HG02943 (cell line): ENCODE measurements at regions not wholly inside any gene's neighbourhood (a gene's known extent, or its start where the extent isn't known, plus 50 kb on each side); places are given as distances from the start of the nearest gene placed in this dataset.

Source experiments
- ATAC-seq: cut with Tn5 transposase; IDR thresholded peaks from one replicate; pipeline ENCODE4 v1.9.1; 2021; ENCODE audit warnings: mild to moderate bottlenecking, low read depth, moderate library complexity; ENCODE audit not compliant: unreplicated experiment

DNA sequence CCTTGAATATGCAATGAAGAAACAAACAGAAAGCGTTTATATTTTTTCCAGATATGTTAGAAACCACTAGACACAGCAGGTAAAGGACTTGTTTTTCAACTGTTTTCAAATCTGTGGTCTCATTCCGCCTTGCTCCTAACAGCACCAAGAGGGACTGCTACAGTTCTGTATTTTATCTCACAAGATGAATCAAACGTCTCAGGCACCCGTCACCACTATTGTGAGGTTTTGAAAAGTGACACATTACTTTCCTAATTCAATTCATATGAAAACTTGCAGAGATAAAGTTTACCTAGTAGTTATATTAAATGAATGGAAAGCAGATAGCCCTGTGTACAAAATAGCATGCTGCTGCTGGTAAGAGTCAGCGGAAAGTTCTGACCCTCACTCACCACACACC, 386.3 kb downstream of the ETS1 start:
- ATAC-seq = no peak

DNA sequence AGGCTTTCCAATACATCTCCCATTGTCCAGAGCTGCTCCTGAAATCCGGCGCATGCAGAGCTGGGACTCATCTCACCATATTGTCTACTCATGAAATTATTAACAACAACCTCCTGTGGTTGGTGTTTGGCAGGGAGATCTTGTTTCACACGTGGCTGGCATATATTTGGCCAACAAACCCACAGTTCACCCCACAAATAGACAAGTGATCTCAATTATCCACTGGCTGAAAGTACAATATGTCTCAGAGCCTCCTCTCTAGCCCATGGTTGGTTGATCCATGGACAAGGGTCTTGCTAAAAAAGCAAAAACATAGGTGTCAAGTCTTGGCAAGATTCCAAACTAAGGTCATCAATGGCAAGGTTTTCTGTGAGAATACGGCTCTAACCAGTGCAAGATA, 386.9 kb downstream of the ETS1 start:
- no peak for ATAC-seq

DNA sequence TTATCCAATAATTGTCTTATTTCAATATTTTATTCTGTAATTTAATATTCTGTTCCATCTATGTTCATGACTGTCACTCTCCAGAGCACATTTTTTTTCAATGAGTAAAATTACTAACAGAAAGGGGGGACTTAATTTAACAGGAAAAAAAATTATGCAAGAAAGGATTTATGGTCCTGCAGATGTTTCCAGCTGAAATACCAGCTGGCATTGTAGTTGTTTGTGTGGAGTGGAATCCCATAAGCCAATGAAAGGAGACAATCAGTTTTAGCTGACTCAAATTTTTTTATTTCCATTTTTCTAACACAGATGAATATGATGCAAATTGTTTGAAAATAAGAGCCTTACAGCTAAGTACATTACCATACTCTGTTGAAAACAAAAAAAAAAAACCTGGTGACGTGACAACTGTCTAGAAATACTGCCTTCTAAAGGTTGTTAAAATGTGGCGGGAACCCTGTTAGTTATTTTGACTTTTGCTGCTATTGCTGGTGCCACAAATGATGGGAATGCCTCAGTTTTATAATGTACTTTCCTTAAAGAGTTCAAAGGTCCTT, 389.1 kb downstream of the ETS1 start:
- ATAC-seq = no peak

DNA sequence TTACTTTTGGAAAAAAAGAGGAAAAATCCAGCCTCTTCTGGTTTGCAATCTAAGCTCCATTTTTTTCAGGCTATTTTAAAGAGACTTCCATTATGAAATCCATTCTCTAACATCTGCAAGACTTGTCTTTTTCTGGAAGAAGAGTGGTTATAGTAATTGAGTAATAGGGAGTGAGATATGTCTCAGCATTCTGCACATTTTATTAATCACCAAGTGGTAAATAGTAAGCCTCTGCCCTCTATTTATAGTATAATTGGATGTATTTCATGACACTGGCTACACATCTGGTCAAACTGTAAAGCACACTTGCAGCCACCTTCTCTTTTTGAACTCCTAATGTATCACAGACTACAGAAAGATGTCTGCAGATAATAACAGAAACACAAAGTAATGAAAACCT, 391.1 kb downstream of the ETS1 start:
- no peak for ATAC-seq

- ATAC-seq = no peak
Observed at GRCh38 chr11:128195756-128196155, 391.6 kb downstream of the ETS1 start.

DNA sequence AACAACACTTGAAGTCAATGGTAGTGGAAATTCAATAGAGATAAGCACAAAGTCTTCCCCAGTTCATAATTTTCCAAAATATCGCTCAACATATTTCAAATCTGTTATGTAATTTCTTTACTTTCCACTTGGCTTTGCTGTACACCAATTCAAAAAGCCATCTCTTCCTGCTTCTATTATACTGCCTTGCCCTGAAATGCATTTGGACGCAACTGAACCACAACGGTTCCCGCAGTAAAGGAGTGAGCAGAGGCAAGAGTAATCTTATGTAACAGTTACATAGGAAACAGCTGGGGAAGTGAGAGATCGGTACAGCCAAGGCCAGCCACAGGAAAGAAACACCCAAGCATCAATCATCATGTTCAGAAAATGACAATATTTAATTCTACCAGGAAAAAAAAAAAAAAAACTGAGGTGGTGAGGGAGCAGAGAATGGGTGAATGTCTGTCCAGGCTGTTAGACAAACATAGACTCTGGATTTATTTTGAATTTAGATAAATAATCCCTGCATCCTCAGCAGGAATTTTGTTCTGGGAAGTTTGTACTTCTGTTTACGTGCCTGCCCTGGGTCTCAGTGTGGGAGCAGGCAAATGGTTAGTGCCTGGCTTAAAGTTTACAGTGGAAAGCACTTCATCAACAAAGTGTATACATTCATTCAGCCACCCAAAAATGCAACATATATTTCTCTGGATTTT, 392.2 kb downstream of the ETS1 start:
- no peak for ATAC-seq

GRCh38 chr11:128194216-128194615, 393.1 kb downstream of the ETS1 start:
- ATAC-seq = no peak

GRCh38 chr11:128193615-128194014, 393.7 kb downstream of the ETS1 start:
- no peak for ATAC-seq

GRCh38 chr11:128190312-128190711, 397.0 kb downstream of the ETS1 start:
- no peak for ATAC-seq

DNA sequence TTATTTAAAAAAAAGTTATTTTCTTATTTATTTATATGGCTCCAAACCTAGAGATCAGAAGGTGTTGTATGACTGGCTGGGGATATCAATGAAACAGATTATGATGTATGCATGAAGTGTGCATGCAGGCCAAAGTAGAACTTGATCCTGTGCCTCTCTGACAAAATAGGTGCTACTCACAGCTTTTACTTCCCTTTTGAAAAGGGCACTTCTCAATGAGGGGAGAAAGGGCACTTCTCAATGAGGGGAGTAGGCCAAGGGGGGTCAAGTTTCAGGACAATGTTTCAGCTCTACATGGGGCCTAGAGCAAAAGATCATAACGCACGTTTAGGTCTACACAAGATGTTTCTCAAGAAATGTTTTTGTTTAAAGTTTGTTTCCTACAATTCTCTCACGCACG, 397.5 kb downstream of the ETS1 start:
- no peak for ATAC-seq

GRCh38 chr11:128188346-128189004, 398.9 kb downstream of the ETS1 start:
- ATAC-seq = no peak

GRCh38 chr11:128187835-128188234, 399.5 kb downstream of the ETS1 start:
- ATAC-seq = no peak

DNA sequence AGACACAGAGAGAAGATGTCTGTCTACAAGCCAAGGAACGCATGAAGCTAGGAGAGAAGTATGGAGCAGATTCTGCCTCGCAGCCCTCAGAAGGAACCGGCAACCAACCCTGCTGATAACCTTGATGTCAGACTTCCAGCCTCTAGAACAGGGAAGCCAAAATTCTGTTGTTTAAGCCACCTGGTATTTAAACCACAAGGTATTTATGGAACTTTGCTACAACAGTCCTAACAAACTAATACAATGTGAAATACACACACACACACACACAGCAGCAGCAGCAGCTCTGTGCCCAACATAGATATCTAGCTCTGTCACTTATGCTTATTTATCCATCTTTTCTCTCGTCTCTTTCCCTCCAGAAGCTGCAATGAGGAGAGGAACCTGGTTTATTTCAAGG, 400.0 kb downstream of the ETS1 start:
- no peak for ATAC-seq

- no peak for ATAC-seq
Observed at GRCh38 chr11:128184981-128185380, 402.4 kb downstream of the ETS1 start.

- no peak for ATAC-seq
Observed at GRCh38 chr11:128182844-128183243, 404.5 kb downstream of the ETS1 start.

- ATAC-seq = no peak
Observed at GRCh38 chr11:128181984-128182383, 405.4 kb downstream of the ETS1 start.

GRCh38 chr11:128181088-128181480, 406.3 kb downstream of the ETS1 start:
- no peak for ATAC-seq

DNA sequence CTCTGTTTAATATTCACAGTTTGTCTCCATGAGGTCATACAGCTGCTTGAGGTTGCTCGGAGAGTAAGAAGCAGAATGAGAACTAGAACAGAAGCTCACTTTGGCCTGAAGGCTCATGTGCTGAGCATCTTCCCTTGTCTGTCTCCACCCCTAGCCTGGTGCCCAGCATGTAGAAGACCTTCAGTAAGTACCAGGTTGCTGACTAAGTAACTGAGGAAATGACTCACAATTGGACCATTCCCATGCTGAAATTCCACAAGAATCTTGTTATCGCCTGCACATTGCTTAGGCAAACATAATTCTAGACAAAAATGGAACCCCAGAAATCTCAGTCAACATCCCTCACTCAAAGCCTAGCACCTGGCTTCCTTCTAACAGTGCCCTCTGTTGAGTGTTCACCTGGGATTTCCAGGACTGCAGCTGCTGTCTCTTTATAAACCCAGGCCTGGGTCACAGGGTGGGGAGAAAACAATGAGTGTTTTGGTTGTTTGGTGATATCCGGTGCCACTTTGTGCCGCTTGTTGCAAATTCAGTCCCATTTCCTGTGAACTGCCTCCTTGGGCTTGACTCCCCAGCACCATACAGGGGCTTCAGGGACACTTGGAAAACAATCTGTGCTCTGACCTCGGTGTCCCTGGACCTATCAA, 406.8 kb downstream of the ETS1 start:
- no peak for ATAC-seq

DNA sequence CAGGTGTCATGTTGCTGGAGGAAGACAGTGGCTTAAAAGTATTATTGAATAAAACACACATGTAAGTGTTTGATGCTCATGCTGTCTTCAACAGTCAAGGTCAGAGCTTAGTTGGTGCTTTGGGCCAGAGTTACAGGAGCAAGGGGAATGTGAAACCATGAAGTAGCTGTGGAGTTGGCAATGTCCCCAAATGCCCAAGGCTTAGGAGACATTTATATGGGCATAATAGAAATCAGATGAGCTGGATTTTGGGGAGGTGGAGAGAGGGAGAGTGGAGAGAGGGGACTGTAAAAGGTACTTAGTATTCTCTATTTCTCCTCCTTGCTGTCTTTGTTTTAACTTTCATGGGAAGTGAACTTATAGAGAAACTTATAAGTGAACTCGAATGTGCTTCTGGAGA, 407.8 kb downstream of the ETS1 start:
- ATAC-seq = no peak

- no peak for ATAC-seq
Observed at GRCh38 chr11:128179039-128179438, 408.3 kb downstream of the ETS1 start.

DNA sequence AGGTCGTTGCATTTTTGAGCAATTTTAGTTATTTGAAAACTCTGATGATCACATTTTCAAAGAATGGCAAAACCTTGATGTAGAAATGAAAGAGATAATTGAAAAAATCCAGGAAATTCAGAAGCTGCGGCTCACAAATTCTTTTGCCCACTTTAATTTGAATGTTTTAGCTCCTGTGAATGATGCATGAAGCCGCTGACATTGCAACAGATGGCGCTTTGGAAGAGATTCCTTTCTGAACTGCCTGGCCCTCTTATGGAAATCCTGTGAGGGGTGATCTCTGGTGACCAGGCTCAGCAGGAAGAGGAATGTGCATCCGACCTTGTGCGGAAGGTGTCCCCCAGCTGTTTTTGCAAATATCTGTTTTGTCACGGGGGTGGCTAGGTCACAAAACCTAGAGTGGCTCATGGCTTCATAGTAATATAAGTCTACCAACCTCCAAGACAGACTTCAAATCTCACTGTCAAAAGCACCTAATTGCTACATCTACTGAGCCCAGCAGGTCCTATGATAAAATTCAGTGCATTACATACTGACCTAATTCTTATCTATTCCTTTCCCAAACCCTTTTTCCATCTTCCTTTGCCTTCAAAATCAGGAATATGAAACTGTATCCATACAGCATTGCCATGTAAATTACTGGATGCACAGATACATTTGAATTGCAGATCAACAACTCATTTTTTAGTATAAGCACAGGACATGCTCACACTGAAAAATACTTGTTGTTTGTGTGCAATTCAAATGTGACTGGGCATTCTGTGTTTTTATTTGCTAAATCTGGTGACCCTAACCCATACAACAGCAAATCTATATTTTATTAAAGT, 412.7 kb downstream of the ETS1 start:
- no peak for ATAC-seq
